Lower lobe of right lung (tissue), 2 donors: ENCODE measurements at regions not wholly inside any gene's neighbourhood (a gene's known extent, or its start where the extent isn't known, plus 50 kb on each side); places are given as distances from the start of the nearest gene placed in this dataset.
"Not testable (repeated sequence)": the region's sequence is repeated elsewhere in the genome, so short reads cannot be mapped to it uniquely, and the experiment has no call there.

Experiments
- ATAC-seq, 2 donors: fragments of 200-7000 bp; cut with Tn5 transposase; one replicate each; pipeline ENCODE4 v1.9.1; 2020 to 2022; ENCODE audit warnings: mild to moderate bottlenecking in 2 of 2, moderate library complexity in 2 of 2
- DNase-seq: peaks from one replicate; pipeline ENCODE4 v3.0.0-alpha.2; 2020
- H3K27ac ChIP-seq: fragments of 200-600 bp; one replicate; pipeline ENCODE4 v1.8.0; 2022
- H3K27me3 ChIP-seq: fragments of 200-600 bp; one replicate; pipeline ENCODE4 v1.8.0; 2022; ENCODE audit warnings: low read depth
- H3K36me3 ChIP-seq: fragments of 200-600 bp; one replicate; pipeline ENCODE4 v1.8.0; 2022; ENCODE audit warnings: mild to moderate bottlenecking
- H3K4me1 ChIP-seq: fragments of 200-600 bp; one replicate; pipeline ENCODE4 v1.8.0; 2022
- H3K4me3 ChIP-seq: fragments of 200-600 bp; one replicate; pipeline ENCODE4 v1.8.0; 2022; ENCODE audit warnings: mild to moderate bottlenecking
- H3K9me3 ChIP-seq: fragments of 200-600 bp; one replicate; pipeline ENCODE4 v1.8.0; 2022
- CTCF ChIP-seq: fragments of 200-600 bp; IDR thresholded peaks from one replicate; pipeline ENCODE4 v1.8.0; 2022; ENCODE audit warnings: antibody characterized with exemption, mild to moderate bottlenecking
- intact Hi-C: fragments of 100-400 bp; cut with DNase I; formaldehyde crosslinking; loops from one replicate; pipeline ENCODE4 v1.11.0; 2022
- donor health status: DM: no; HTN: yes; CAD: no; lungs with severe emphysema.

GRCh38 chr12:105600911-105601545 lies 270.5 kb downstream of the C12orf75 start:
- Histone ChIP-seq H3K27me3 (no peaks in the 10 kb centered on the region), H3K36me3 (no peaks in the 10 kb centered on the region), H3K4me1 (no peaks in the 10 kb centered on the region), H3K27ac (no peak overlapping the region), H3K4me3 (no peak overlapping the region), H3K9me3 (no peaks in the 10 kb centered on the region)
- no peak for TF ChIP-seq CTCF
- ATAC-seq: no peak
- no peak for DNase-seq
- intact Hi-C loops: no loop called here

GRCh38 chr12:105602312-105602711 lies 271.8 kb downstream of the C12orf75 start:
- ATAC-seq, H3K27me3 ChIP-seq, H3K36me3 ChIP-seq, H3K4me3 ChIP-seq, H3K9me3 ChIP-seq, DNase-seq, H3K4me1 ChIP-seq, H3K27ac ChIP-seq, intact Hi-C loops: not testable (repeated sequence)

- H3K36me3 ChIP-seq, DNase-seq, H3K4me1 ChIP-seq, intact Hi-C loops, H3K27me3 ChIP-seq, H3K4me3 ChIP-seq, ATAC-seq, H3K27ac ChIP-seq, H3K9me3 ChIP-seq: not testable (repeated sequence)
Measured at GRCh38 chr12:105604281-105604680, 273.8 kb downstream of the C12orf75 start.

- H3K4me1 ChIP-seq, H3K27me3 ChIP-seq, H3K27ac ChIP-seq, intact Hi-C loops, ATAC-seq, H3K4me3 ChIP-seq, DNase-seq, H3K9me3 ChIP-seq, H3K36me3 ChIP-seq: not testable (repeated sequence)
Measured at GRCh38 chr12:105606613-105607012, 276.1 kb downstream of the C12orf75 start.

- H3K9me3 ChIP-seq, DNase-seq, H3K36me3 ChIP-seq, H3K27me3 ChIP-seq, H3K27ac ChIP-seq, ATAC-seq, H3K4me1 ChIP-seq, H3K4me3 ChIP-seq, intact Hi-C loops: not testable (repeated sequence)
Measured at GRCh38 chr12:105609001-105609400, 278.5 kb downstream of the C12orf75 start.

- no peaks in the 10 kb centered on the region for H3K27me3 ChIP-seq
- no peak for DNase-seq
- no peaks in the 10 kb centered on the region for H3K36me3 ChIP-seq
- no peaks in the 10 kb centered on the region for H3K4me1 ChIP-seq
- H3K9me3 ChIP-seq: no peaks in the 10 kb centered on the region
- no peak for TF ChIP-seq CTCF
- no peak overlapping the region for H3K27ac ChIP-seq
- no peak for ATAC-seq
- intact Hi-C loops: no loop called here
- H3K4me3 ChIP-seq: no peak overlapping the region
Measured at GRCh38 chr12:105610459-105610858, 280.0 kb downstream of the C12orf75 start.

GRCh38 chr12:105611340-105611739 lies 280.8 kb downstream of the C12orf75 start:
- ATAC-seq (no peak), DNase-seq (no peak)
- no peak for TF ChIP-seq CTCF
- Histone ChIP-seq H3K27me3 (no peaks in the 10 kb centered on the region), H3K36me3 (no peaks in the 10 kb centered on the region), H3K9me3 (no peaks in the 10 kb centered on the region), H3K4me1 (no peaks in the 10 kb centered on the region), H3K27ac (no peak overlapping the region), H3K4me3 (no peak overlapping the region)
- intact Hi-C loops: no loop called here

GRCh38 chr12:105613269-105613668 lies 282.8 kb downstream of the C12orf75 start:
- H3K9me3 ChIP-seq: no peaks in the 10 kb centered on the region
- intact Hi-C loops: no loop called here
- TF ChIP-seq CTCF: no peak

More at GRCh38 chr12:105613269-105613668, 282.8 kb downstream of the C12orf75 start:
- Histone ChIP-seq H3K4me1 (no peaks in the 10 kb centered on the region), H3K4me3 (no peak overlapping the region), H3K27ac (no peak overlapping the region), H3K36me3 (no peaks in the 10 kb centered on the region), H3K27me3 (no peaks in the 10 kb centered on the region)
- ATAC-seq: no peak
- DNase-seq: no peak
